GM18858 (cell line): ENCODE measurements at regions not wholly inside any gene's neighbourhood (a gene's known extent, or its start where the extent isn't known, plus 50 kb on each side); places are given as distances from the start of the nearest gene placed in this dataset.
A peak's percentile ranks its signal among the peaks of the same experiment; 100 is the strongest.

Source experiments
- ATAC-seq: cut with Tn5 transposase; IDR thresholded peaks from one replicate; pipeline ENCODE4 v1.9.1; 2021; ENCODE audit not compliant: unreplicated experiment

- no peak for ATAC-seq
These were observed 435.2 kb upstream of the MANEA start for GRCh38 chr6:95142101-95142500.

GRCh38 chr6:95142661-95143335 lies 434.5 kb upstream of the MANEA start:
- ATAC-seq = no peak

- ATAC-seq = no peak
These were observed 433.7 kb upstream of the MANEA start for GRCh38 chr6:95143408-95144180.

- ATAC-seq = no peak
These were observed 431.9 kb upstream of the MANEA start for GRCh38 chr6:95145457-95145856.

- ATAC-seq = no peak
These were observed 417.8 kb upstream of the MANEA start for GRCh38 chr6:95159557-95159956.

GRCh38 chr6:95169775-95170174 lies 407.6 kb upstream of the MANEA start:
- ATAC-seq = no peak

- no peak for ATAC-seq
These were observed 401.2 kb upstream of the MANEA start for GRCh38 chr6:95175927-95176675.

GRCh38 chr6:95185874-95186273 lies 391.5 kb upstream of the MANEA start:
- ATAC-seq = no peak

GRCh38 chr6:95186710-95187109 lies 390.6 kb upstream of the MANEA start:
- no peak for ATAC-seq

- no peak for ATAC-seq
These were observed 379.7 kb upstream of the MANEA start for GRCh38 chr6:95197590-95197989.

- ATAC-seq = peak; percentile 91
These were observed 374.1 kb upstream of the MANEA start for GRCh38 chr6:95203153-95203754.

- ATAC-seq = no peak
These were observed 373.2 kb upstream of the MANEA start for GRCh38 chr6:95204178-95204577.

GRCh38 chr6:95208621-95209020 lies 368.7 kb upstream of the MANEA start:
- ATAC-seq = no peak

- ATAC-seq = no peak
These were observed 368.3 kb upstream of the MANEA start for GRCh38 chr6:95209074-95209473.

- no peak for ATAC-seq
These were observed 360.8 kb upstream of the MANEA start for GRCh38 chr6:95216555-95216954.

GRCh38 chr6:95227351-95227750 lies 350.0 kb upstream of the MANEA start:
- ATAC-seq = no peak

GRCh38 chr6:95228636-95229035 lies 348.7 kb upstream of the MANEA start:
- ATAC-seq = no peak

- no peak for ATAC-seq
These were observed 347.1 kb upstream of the MANEA start for GRCh38 chr6:95230071-95230740.

- ATAC-seq = no peak
These were observed 345.9 kb upstream of the MANEA start for GRCh38 chr6:95231416-95231815.

- no peak for ATAC-seq
These were observed 344.9 kb upstream of the MANEA start for GRCh38 chr6:95232446-95232845.

- no peak for ATAC-seq
These were observed 343.5 kb upstream of the MANEA start for GRCh38 chr6:95233879-95234278.
